HG03469 (cell line): ENCODE measurements at regions not wholly inside any gene's neighbourhood (a gene's known extent, or its start where the extent isn't known, plus 50 kb on each side); places are given as distances from the start of the nearest gene placed in this dataset.
"Not testable (repeated sequence)": the region's sequence is repeated elsewhere in the genome, so short reads cannot be mapped to it uniquely, and the experiment has no call there.

Source experiments
- ATAC-seq: cut with Tn5 transposase; IDR thresholded peaks from one replicate; pipeline ENCODE4 v1.9.1; 2021; ENCODE audit warnings: mild to moderate bottlenecking, moderate library complexity, moderate number of reproducible peaks; ENCODE audit not compliant: unreplicated experiment

DNA sequence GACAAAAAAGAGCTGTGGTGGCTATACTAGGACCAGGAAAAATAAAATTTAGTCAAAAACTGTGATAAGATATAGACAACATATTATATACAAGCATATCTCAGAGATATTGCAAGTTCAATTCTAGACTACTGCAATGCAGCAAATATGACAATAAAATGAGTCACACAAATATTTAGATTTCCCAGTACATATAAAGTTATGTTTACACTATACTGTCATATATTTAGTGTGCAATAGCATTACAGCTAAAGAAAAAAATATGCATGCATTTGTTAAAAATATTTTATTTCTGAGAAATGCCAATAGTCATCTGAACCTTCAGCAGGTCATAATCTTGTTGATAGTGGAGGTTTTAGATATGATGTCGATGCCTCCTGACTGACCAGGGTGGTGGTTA, 72.1 kb downstream of the AKR1C4 start:
- ATAC-seq: no peak

DNA sequence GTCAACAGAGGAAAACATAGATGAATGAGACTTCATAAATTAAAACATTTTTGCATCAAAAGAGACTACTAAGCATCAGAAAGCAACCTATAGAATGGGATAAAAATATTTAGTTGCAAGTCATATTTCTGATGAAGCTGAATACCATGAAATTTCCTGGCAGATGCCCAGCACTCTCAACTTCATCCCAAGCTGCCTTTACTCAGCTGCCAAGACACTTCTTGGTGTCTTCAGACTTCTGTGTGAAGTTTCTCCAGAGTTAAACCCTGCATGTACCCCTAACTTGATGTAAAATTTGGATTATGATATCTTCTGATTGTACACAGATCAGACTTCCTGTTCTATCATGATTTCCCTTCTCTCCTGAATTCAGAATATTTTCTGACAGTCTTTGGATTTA, 73.2 kb downstream of the AKR1C4 start:
- no peak for ATAC-seq

DNA sequence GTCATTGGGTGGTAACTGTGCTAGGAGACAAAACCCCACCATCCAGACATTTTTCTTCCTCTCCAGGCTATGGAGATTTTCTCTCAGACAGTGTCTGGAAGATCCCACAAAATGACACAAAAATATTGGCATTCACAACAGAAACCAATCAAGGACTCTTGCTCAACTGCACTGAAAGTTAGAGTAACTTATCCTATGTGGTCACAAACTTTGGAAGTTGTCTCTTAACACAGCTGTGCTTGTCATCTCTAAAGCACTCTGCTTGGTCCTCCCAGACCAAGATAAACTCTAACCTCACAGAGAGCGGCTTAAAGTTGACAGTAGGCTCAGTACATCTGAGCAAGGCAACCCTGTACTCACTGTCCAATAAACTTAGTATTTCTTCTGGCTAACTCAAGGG, 74.9 kb downstream of the AKR1C4 start:
- ATAC-seq: no peak

DNA sequence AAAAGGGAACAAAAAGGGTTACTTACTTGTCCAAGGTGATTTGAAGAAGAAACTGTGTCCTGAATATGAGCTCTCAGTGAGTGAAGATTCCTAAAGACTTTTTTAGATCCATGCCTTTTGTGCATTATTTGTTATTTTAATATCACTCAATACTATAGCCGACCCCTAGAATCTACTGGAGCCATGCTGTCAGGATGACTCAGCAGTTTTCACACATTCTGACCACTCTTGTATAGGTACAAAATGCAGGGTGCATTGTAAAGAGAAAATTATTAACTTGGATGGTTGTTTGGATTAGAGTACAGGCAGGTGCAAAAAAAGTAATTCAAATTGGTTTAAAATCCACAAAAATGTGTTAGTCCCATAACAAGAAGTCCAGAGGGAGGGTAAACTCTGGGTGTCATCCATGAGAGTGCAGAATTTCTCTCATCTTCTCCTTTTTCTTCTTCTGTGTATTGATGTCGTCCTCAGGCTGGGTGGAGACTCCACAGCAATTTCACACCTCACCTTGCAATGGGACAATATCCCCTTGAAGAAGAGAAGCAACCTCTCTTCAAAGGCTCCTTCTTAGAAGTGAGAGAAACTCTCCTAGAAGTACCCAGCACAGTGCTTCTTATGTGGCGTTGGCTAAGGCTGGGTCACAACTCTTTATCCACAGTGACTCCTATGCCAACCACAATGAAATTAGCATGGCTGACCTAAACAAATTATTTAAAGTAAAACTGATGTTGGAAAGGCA, 75.6 kb downstream of the AKR1C4 start:
- no peak for ATAC-seq

DNA sequence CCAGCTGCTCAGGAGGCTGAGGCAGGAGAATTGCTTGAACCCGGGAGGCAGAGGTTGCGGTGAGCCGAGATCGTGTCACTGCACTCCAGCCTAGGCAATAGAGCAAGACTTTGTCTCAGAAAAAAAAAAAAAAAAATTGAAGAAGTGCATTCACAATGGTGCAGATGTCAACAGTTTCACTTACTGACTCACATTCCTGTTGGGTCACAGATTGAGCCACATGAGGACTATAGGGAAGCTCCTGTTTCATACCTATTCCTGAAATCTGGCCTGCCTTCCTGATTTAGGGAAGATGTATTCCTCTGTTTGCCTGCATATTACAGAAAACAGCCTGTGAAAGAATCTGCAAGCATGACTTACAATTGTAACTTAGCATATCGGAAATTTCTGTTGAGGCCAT, 78.2 kb downstream of the AKR1C4 start:
- no peak for ATAC-seq

DNA sequence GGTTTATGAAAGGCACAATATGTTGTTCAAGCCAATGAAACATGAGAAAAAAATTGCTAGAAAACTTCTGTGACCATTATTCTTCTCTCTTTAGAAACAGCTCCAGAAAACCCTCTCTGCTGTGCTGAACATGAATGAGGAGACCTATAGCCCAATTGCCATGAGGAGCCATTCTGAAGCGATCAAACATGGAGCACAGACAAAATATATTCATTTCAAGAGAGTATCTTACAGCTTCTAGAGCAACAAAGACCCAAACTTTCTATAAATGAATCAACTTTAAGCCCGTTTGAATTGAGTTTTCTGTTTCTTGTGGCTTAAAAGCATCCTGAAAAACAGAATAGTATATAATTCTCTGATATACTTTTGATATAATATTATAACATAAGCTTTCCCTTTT, 83.4 kb upstream of the UCN3 start:
- no peak for ATAC-seq

DNA sequence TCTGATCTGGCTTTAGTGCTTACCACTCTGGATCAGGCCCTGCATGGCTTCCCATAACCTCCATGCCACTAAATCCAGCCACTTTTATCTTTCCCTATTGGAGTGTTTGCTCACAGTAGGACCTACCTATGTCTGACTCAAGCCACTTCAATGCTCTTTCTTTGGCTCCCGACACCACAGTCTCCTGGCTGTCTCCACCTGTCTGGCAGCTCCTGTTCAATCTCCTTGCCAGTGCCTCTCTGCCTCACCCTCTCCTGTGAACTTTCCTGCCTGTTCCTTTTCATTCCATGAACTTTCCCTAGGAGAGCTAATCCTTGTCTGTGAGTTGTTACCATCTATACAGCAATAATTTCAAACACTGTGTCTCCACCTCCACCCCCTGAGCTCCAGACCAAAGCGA, 82.6 kb upstream of the UCN3 start:
- no peak for ATAC-seq

DNA sequence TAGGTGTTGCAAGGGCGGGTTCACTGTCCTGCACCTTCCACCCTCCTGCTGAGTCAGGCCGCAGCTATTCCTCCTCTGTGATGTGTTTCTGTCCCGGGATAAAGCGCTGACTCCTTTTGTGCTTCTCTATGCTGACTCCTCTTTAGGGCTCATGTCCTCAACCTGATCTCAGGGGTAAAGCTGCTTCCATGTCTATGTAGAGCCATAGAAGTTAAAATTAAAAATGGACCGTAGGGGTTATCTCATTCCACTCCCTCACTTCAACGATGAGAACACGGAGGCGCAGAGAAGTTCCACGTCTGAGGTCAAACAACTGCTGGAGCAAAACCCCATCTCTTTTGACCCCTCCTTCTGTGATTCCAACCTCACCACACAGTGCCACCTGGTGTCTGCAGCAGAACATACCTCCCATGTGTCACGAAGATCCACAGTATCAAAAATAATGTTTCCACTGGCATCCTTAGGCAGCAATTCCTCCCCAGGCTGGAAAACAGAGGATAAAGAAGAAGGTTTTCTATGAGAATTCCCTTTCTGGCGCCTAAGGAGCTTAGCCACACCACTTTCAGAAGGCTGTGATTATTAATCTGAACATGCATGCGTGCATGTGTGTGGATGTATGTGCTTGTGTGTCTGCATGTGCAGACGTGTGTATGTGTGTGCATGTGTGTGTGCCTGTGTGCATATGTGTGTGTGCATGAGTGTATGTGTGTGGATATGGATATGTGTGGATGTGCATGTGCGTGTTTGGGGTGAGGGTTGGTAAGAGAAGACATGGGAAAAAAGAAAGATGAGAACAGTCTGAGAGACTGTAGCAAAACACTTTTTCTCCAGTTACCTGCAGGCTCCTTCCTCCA, 81.2 kb upstream of the UCN3 start:
- ATAC-seq: peak; percentile 80

DNA sequence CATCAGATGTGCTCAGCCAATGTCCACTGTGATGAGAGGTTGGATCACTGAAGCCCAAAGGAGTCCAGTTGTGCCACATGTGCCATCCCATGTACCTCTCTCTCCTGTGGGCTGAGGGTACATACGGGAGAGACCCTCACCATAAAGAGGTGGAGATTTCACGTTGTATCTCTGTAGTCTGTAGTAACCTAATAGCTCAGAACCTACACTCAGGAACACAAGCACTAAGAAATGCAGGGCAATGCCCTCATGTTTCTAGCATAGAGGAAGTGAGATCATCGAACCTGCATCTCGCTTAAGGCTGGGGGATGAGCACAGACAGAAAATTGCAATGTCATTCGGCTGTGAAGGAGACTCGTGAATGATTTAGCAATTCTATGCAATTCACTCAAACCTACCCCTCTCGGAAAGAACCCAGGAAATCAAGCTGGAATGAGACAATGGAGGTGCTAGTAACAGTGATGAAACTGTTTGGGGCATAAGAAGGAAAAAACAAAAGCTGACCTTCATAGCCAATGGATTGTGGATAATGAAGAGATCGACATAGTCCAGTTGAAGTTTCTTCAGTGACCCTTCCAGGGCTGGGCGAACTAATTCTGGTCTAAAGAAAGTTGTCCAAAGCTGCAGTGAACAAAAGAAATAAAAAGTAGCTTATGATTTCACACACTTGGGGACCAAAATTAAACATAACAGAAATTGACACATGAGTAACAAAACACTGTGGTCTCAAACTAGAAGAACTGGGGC, 80.3 kb upstream of the UCN3 start:
- no peak for ATAC-seq

DNA sequence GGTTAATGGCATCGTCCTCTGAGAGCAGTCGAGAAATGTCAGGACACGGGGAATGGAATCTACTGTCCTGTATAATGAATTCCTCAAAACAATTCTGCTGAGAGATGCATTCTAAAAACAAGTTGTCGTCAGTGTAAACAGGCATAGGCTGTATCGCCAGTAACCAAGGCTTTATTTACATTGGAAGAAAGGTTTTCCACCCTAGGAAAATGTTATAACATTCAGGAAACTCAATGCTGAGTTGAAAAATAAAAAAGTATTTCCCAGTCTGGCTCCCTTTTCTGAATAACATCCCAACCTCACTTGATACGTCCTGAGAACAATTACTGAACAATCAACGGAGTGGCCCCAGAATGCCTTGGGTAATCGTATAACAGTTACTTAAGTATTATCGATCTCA, 79.6 kb upstream of the UCN3 start:
- no peak for ATAC-seq

DNA sequence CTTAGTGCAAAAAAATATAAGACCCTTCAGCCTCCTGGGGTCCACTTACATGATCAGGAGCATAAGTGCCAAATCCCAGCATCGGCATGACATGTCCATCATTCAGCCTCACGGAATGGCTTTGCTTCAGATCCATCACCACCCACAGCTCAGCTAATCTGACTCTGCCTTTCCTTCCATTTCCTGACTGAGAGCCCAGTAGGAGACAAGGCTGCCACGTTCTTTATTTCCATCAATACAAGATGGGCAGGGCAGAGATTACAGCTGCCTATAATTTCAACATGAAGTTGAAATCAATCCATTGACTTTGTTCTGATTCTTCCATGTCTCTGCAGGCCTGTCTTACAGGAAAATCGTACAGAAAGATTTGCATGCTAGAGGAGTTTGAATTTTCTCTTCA, 76.4 kb upstream of the UCN3 start:
- no peak for ATAC-seq

DNA sequence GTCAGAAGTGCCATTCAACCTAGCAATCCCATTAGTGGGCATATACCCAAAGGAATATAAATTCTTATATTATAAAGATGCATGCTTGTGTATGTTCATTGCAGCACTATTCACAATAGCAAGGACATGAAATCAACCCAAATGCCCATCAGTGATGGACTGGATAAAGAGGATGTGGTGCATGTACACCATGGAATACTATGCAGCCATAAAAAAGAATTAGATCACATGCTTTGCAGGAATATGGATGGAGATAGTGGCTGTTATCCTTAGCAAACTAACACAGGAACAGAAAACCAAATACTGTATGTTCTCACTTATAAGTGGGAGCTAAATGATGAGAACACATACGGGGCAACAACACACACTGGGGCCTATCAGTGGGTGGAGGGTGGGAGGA, 75.5 kb upstream of the UCN3 start:
- not testable (repeated sequence) for ATAC-seq

DNA sequence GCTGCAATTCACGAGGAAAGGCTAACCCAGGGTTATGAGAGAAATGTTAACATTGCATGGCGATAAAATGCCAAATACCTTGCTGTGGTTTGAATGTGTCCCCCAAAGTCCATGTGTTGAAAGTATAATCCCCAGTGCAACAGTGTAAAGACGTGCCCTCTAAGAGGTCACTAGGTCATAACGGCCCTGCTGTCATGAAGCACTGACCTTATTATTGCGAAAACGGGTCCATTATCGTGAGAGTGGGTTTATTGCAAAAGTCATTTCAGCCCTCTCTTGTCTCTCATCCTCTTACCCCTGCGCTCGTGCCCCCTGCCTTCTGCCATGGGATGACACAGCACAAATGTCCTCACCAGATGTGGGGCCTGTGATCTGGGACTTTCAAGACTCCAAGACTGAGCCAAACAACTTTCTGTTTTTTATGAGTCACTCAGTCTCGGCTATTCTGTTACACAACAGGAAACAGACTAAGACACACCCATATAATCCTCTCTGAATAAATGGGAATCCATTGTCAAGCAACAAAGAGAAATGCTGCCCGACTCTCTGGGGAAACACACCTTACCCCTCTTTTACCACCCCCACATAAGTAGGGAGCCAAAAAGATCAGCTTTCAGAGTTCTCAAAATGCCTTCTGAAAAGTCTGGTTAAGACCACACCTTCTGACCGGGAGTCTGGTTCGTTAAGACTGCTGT, 73.1 kb upstream of the UCN3 start:
- no peak for ATAC-seq

DNA sequence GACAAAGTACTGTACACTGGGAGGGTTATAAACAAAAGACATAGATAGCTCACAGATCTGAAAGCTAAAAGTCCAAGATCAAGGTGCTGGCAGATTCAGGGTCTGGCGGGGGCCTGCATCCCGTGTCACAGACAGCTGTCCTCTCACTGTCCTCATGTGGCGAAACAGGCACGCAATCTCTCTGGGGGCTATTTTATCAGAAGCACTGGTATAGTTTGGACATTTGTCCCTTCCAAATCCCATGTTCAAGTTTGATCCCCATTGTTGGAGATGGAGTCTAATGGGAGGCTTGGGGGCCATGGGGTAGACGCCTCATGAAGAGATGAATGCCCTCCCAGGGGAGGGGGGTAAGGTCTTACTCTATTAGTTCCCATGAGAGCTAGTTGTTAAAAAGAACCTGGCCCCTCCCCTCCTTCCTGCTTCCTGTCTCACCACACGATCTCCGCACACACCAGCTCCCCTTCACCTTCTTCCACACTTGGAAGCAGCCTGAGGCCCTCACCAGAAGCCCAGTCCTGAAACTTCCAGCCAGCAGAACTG, 72.5 kb upstream of the UCN3 start:
- ATAC-seq: no peak

DNA sequence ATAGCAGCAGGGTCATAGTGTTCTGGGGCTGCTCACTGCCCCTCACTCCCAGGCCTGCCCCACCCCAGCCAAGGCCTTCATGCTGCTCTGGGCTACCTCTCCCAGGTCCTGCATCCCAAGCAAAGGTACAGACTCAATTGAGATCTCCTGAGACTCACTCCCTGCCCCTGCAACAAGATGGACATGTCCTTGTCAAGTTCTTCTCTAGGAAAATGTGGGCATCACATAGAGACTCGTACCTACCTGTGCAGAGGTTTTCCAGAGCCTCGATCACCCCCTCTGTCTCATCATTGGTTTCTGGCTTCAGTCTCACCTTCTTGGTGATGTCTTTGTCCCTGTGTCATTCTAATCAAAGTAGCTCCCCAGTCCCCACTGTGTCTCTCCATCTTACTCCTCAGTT, 71.8 kb upstream of the UCN3 start:
- ATAC-seq: not testable (repeated sequence)

DNA sequence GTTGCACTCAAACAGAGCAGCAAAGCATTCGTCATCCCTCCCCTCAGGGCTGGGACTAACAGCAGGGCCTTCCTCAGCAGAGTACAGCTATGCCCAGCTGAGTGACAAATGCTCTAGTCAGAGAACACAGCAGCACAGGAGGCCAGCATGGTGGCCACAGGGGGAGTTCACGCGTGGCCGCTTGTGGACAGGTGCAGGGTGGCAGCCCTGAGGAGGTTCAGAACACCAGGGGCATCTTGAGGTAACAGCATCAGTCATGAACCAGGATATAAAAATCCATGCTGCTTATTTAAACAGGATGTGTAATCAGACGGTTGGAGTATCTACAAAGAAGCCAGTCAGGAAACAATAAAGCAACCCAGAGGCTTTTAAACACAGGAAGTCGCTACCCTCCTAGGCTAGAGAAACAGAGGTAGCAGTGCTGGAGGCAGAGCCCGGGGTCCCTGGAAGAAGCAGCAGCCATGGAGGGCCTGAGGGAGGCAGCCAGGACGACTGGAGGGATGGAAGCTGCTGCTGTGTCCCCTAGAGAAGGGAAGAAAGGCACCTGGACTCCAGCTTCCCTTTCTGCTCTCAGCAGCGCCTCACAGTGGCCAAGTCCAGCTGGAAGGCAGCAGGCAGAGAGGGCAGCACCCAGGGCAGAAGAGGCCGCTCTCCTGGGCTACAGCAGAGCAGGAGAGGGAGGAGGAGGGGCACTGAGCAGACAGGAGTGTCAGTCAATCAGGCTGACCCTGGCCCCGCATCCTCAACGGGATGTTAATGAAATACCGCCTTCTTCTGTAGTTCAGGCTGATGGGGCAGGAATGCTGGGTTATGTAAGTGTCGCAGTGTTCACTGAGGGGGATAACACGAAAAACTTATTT, 70.8 kb upstream of the UCN3 start:
- ATAC-seq: no peak

DNA sequence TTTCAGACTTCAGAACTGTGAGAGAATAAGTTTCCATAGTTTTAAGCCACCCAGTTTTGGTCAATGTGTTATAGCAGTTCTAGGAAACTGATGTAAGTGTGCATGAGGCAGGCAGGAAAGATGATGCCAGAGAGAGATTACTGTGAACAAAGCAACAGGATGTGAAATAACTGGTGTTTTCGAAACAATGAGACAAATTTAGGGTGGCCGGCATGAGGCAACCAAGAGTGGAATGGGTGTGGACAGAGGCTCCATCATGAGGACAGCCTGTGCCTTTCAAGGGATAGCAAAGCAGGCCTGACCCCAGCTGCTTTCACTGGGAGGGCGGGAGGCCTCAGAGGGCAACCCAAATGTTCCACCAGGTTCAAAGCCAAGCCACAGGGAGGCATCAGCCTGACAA, 67.3 kb upstream of the UCN3 start:
- ATAC-seq: no peak

DNA sequence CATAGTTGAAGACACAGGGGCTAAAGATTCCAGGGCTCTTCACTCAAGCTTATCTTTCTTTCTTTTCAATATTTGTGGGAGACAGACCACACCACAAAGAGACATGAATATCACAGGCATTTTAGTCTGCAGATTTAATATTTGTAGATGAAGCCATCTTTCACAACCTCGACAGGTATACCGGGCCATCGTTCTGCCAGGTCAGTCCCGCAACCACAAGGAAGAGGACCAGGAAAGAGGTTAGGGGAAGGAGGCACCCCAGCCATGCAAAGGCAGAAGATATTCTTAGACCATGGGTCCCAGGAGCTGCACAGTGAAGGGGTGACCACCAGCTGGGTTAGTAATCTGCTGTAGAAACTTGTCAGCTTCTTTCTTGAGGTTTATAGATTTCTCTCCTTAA, 66.8 kb upstream of the UCN3 start:
- ATAC-seq: no peak

DNA sequence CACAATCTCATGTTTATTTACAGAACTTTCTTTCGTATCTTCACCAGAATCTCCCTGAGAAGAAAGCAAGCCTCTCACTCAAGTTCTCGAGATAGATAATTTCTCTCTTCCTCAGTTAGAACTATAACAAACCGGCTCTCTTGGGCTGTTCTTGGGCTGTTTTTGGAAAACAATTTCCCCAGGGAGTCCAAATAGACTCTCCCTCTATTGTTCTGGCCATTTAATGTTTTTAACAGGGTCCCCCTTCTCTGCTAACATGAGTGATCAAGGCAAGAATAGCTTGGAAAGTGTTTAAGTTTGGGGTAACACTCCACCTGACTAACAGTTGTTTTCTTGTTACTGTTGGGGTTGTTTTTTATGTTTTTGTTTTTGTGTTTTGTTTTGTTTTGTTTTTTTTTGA, 64.8 kb upstream of the UCN3 start:
- ATAC-seq: no peak

DNA sequence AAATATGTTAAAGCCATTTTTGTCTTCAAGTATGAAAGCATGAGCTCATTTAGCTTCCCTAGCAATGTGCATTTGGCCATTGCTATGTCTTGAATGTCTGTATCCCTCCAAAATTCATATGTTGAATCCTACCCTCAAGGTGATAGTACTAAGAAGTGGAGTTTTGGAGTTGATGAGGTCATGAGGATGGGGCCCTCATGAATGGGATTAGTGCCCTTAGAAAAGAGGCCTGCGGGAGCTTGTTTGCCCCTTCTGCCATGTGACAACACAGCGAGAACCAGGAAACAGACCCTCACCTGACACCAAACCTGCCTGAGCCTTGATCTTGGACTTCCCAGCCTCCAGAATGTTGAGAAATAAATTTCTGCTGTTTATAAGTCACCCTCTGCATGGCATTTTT, 61.3 kb upstream of the UCN3 start:
- ATAC-seq: no peak
